GM12878 (cell line): ENCODE measurements at regions not wholly inside any gene's neighbourhood (a gene's known extent, or its start where the extent isn't known, plus 50 kb on each side); places are given as distances from the start of the nearest gene placed in this dataset.

Experiments used
- ATAC-seq: fragments of 200-7000 bp; cut with Tn5 transposase; 3 replicates; pipeline ENCODE4 v1.9.1; 2020; ENCODE audit warnings: mild to moderate bottlenecking, moderate library complexity
- BruUV-seq: library from RNA; stranded (reverse); fragments of 400-500 nt; replicated peaks from 2 replicates; lab custom pipeline; 2021; lab: Mats Ljungman, UMichigan
- CTCF ChIA-PET: fragments of 300-600 bp; sonication (Branson Sonifier 250); formaldehyde crosslinking; extraction: SDS; loops from one replicate; lab custom pipeline; 2021; ENCODE audit warnings: inconsistent platforms; lab: Yijun Ruan, JAX
- POLR2A ChIA-PET: fragments of 350-600 bp; formaldehyde crosslinking; extraction: SDS; loops from one replicate; lab custom pipeline; 2021; ENCODE audit warnings: inconsistent platforms; lab: Charles Lee
- RAD21 ChIA-PET: fragments of 300-600 bp; sonication (Branson Sonifier 250); formaldehyde crosslinking; loops from one replicate; lab custom pipeline; 2023; ENCODE audit warnings: antibody characterized with exemption; ENCODE audit not compliant: unreplicated experiment; lab: Charles Lee
- SMC1A ChIA-PET: fragments of 300-600 bp; sonication (Branson Sonifier 250); formaldehyde crosslinking; loops from one replicate; lab custom pipeline; 2023; ENCODE audit not compliant: unreplicated experiment, uncharacterized antibody; lab: Charles Lee
- DNase-seq: peaks from one replicate; pipeline ENCODE4 v3.0.0-alpha.2; 2011; ENCODE audit warnings: low read depth, low spot score
- FAIRE-seq: peaks from 3 replicates; lab custom pipeline; 2011; peaks lifted over from hg19 to GRCh38; lab: Jason Lieb, UNC
- H2AFZ ChIP-seq: 2 replicates; pipeline ENCODE4 v1.6.0; 2011; ENCODE audit warnings: low read depth, low read length, control low read depth; ENCODE audit not compliant: control insufficient read depth
- H3K27ac ChIP-seq: 2 replicates; pipeline ENCODE4 v1.5.1; 2011; ENCODE audit warnings: control low read depth; ENCODE audit not compliant: control insufficient read depth, insufficient read depth
- H3K27me3 ChIP-seq, 2 experiments: replicated peaks in 1 of 2; 2 replicates each; pipeline versions ENCODE4 v1.6.0 to v1.6.1; 2011; ENCODE audit warnings: low read length in 1 of 2; ENCODE audit not compliant: control insufficient read depth in 2 of 2, insufficient read depth in 2 of 2
- H3K36me3 ChIP-seq, 2 experiments: 2 replicates each; pipeline ENCODE4 v1.5.1; 2011; ENCODE audit warnings: low read length in 1 of 2; ENCODE audit not compliant: control insufficient read depth in 2 of 2, insufficient read depth in 2 of 2
- H3K4me1 ChIP-seq: 2 replicates; pipeline ENCODE4 v1.6.1; 2011; ENCODE audit warnings: mild to moderate bottlenecking, low read length, moderate library complexity, mixed read lengths; ENCODE audit not compliant: control insufficient read depth, insufficient read depth
- H3K4me2 ChIP-seq: 2 replicates; pipeline ENCODE4 v1.6.0; 2011; ENCODE audit warnings: control low read depth; ENCODE audit not compliant: control insufficient read depth, insufficient read depth
- H3K4me3 ChIP-seq: fragments of 200-600 bp; sonication (generic); 2 replicates; pipeline ENCODE4 v1.5.1; 2016
- H3K79me2 ChIP-seq: 2 replicates; pipeline ENCODE4 v1.6.0; 2011; ENCODE audit warnings: low read length; ENCODE audit not compliant: control insufficient read depth, insufficient read depth
- H3K9ac ChIP-seq: 2 replicates; pipeline ENCODE4 v1.8.0; 2011; ENCODE audit warnings: low read length, control low read depth, mixed read lengths; ENCODE audit not compliant: control insufficient read depth, insufficient read depth
- H3K9me3 ChIP-seq: replicated peaks from 3 replicates; pipeline ENCODE4 v1.5.1; 2011; ENCODE audit warnings: mild to moderate bottlenecking, low read length; ENCODE audit not compliant: control insufficient read depth, insufficient read depth
- H4K20me1 ChIP-seq: 2 replicates; pipeline ENCODE4 v1.6.0; 2011; ENCODE audit not compliant: control insufficient read depth, insufficient read depth
- BCL11A ChIP-seq: IDR thresholded peaks from 2 replicates; pipeline ENCODE4 v1.6.1; 2011; ENCODE audit warnings: low read depth, low read length
- FOXM1 ChIP-seq: IDR thresholded peaks from 2 replicates; pipeline ENCODE4 v1.6.1; 2012; ENCODE audit warnings: low read depth, mild to moderate bottlenecking, inconsistent platforms, low read length, moderate library complexity
- GABPA ChIP-seq: IDR thresholded peaks from 2 replicates; pipeline ENCODE4 v1.6.1; 2014; ENCODE audit warnings: antibody characterized with exemption, low read depth, mild to moderate bottlenecking, inconsistent platforms
- JUND ChIP-seq: IDR thresholded peaks from 2 replicates; pipeline ENCODE4 v1.6.1; 2012; ENCODE audit warnings: low read depth, mild to moderate bottlenecking, low read length, improper control_type of control experiment, moderate library complexity
- KLF5 ChIP-seq: fragments of 450-650 bp; IDR thresholded peaks from 2 replicates; pipeline ENCODE4 v1.6.1; 2014; ENCODE audit warnings: mild to moderate bottlenecking; ENCODE audit not compliant: partially characterized antibody
- MAX ChIP-seq: IDR thresholded peaks from 2 replicates; pipeline ENCODE4 v1.6.1; 2012; ENCODE audit warnings: low read depth, low read length, improper control_type of control experiment
- NFIC ChIP-seq: IDR thresholded peaks from 2 replicates; pipeline ENCODE4 v1.6.1; 2012; ENCODE audit warnings: low read depth, mild to moderate bottlenecking, inconsistent platforms, low read length, moderate library complexity
- NFYB ChIP-seq: IDR thresholded peaks from 2 replicates; pipeline ENCODE4 v1.6.1; 2011; ENCODE audit warnings: low read depth, mild to moderate bottlenecking, low read length, improper control_type of control experiment, moderate library complexity; ENCODE audit not compliant: insufficient read depth
- PKNOX1 ChIP-seq: fragments of 450-650 bp; IDR thresholded peaks from 2 replicates; pipeline ENCODE4 v1.6.1; 2016; ENCODE audit warnings: mild to moderate bottlenecking
- SRF ChIP-seq, 2 experiments: IDR thresholded peaks; 2 replicates each; pipeline ENCODE4 v1.6.1; 2011; ENCODE audit warnings: low read depth in 2 of 2, low read length in 2 of 2, mild to moderate bottlenecking in 1 of 2, moderate library complexity in 1 of 2
- USF2 ChIP-seq: IDR thresholded peaks from 2 replicates; pipeline ENCODE4 v1.6.1; 2011; ENCODE audit warnings: low read depth, low read length, improper control_type of control experiment, borderline replicate concordance
- YBX1 ChIP-seq: fragments of 450-650 bp; IDR thresholded peaks from 2 replicates; pipeline ENCODE4 v1.6.1; 2016; ENCODE audit warnings: antibody characterized with exemption
- WGBS: methylation state at CpG from one replicate; pipeline ENCODE4 v1.1.6; 2016; ENCODE audit warnings: low lambda C conversion rate; ENCODE audit not compliant: insufficient replicate concordance, insufficient coverage; ENCODE audit errors: missing lambda C conversion rate; 5-methylcytosine and 5-hydroxymethylcytosine counted together
- in situ Hi-C: fragments of 300-500 bp; cut with MboI; formaldehyde crosslinking; loops from 9 replicates; pipeline ENCODE4 v1.14.3; 2018; ENCODE audit warnings: mixed read lengths
- intact Hi-C: fragments of 100-400 bp; cut with micrococcal nuclease; formaldehyde crosslinking; loops from one replicate; pipeline ENCODE4 v1.14.2; 2022; ENCODE audit not compliant: unreplicated experiment

GRCh38 chr21:35811191-35811806 lies 249.0 kb downstream of the SETD4 start:
- BruUV-seq: no TSS peak
- SMC1A ChIA-PET: no interaction called here

More at GRCh38 chr21:35811191-35811806, 249.0 kb downstream of the SETD4 start:
- ChIA-PET RAD21 (no interaction called here), CTCF (interaction anchor here (0.6 kb wide), 1 partner anchor 926 kb away, joined by 3 read pairs; no protein-coding TSS in a partner anchor), POLR2A (no interaction called here)
- Histone ChIP-seq H3K36me3 (no peaks in the 10 kb centered on the region), H3K79me2 (no peaks in the 10 kb centered on the region), H3K4me2 (no peak overlapping the region), H4K20me1 (no peaks in the 10 kb centered on the region), H3K9ac (no peak overlapping the region), H3K27ac (no peak overlapping the region), H2AFZ (no peak overlapping the region), H3K4me1 (no peaks in the 10 kb centered on the region), H3K27me3 (no peaks in the 10 kb centered on the region), H3K4me3 (no peak overlapping the region), H3K9me3 (no peaks in the 10 kb centered on the region)
- WGBS: 58% methylated on average over 10 of the region's 10 CpGs
- FAIRE-seq (no peak), ATAC-seq (no peak), DNase-seq (no peak)
- TF ChIP-seq FOXM1 (no peak), USF2 (no peak), PKNOX1 (no peak), MAX (no peak), JUND (no peak), NFYB (no peak), SRF (IDR thresholded peaks at IDR 0.05; ENCODE audit: low read depth in 2 of 2, low read length in 2 of 2) (no peak), NFIC (no peak), KLF5 (no peak), YBX1 (no peak), BCL11A (no peak), GABPA (no peak)
- in situ Hi-C loops (no loop called here), intact Hi-C loops (no loop called here)
